ENCODE measurements at regions not wholly inside any gene's neighbourhood (a gene's known extent, or its start where the extent isn't known, plus 50 kb on each side); places are given as distances from the start of the nearest gene placed in this dataset.

- no peaks in the 10 kb centered on the region for H3K27me3 ChIP-seq
- H3K27ac ChIP-seq, result no peak overlapping the region
- H3K4me3 ChIP-seq, result no peak overlapping the region
- H3K9me3 ChIP-seq, result no peaks in the 10 kb centered on the region
- ATAC-seq (no peak), DNase-seq (no peak)
- WGBS, 2 donors, result 91 to 94% methylated on average over 3 of the region's 3 CpGs
- H3K4me1 ChIP-seq, result no peaks in the 10 kb centered on the region
- intact Hi-C loops (cut with DNase I), result no loop called here
- TF ChIP-seq POLR2A (IDR thresholded peaks at IDR 0.05), result no peak
- TF ChIP-seq CTCF (IDR thresholded peaks at IDR 0.05), result no peak
- no peaks in the 10 kb centered on the region for H3K36me3 ChIP-seq (replicated peaks in 1 of 2; ENCODE audit: insufficient read depth in 1 of 2, low read depth in 2 of 2)
Measured at GRCh38 chr12:4069670-4070010, 196.4 kb upstream of the PARP11 start.

DNA sequence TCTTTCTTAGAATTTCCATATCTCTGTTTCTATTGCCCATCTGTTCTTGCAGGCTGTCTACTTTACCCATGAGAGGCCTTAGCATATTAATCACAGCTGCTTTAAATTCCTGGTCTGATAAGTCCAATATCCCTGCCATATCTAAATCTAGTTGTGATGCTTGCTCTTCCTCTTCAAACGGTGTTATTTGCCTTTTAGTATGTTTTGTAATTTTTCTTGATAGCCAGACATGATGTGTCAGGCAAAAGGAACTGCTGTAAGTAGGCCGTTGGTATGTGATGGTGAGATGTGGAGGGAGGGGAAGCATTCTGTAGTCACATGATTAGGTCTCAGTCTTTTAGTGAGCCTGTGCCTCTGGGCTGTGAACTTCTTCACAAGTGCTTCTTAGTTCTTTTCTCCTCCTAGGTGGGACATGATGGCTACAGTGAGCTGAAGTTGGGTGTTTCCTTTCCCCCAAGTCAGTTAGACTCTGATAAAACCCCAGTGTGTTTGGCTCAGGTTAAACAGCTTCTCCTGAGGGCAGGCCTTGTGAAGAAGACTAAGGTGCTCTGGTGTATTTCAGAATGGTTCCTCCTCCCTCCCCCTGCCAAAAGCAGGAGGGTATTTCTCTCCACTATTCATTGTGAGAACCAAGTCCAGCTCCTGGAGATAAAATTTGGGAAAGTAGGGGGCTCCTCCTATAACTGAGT is 195.9 kb upstream of the PARP11 start:
- Histone ChIP-seq H3K9me3 (no peaks in the 10 kb centered on the region), H3K4me1 (no peaks in the 10 kb centered on the region), H3K36me3 (replicated peaks in 1 of 2; ENCODE audit: insufficient read depth in 1 of 2, low read depth in 2 of 2) (no peaks in the 10 kb centered on the region), H3K27me3 (no peaks in the 10 kb centered on the region), H3K27ac (no peak overlapping the region), H3K4me3 (no peak overlapping the region)
- DNase-seq (no peak), ATAC-seq (no peak)
- 26 to 29% methylated on average over 2 of the region's 2 CpGs for WGBS, 2 donors
- intact Hi-C loops (cut with DNase I), result no loop called here
- TF ChIP-seq POLR2A (IDR thresholded peaks at IDR 0.05), result no peak
- TF ChIP-seq CTCF (IDR thresholded peaks at IDR 0.05), result no peak

- TF ChIP-seq POLR2A (IDR thresholded peaks at IDR 0.05), result no peak
- TF ChIP-seq CTCF (IDR thresholded peaks at IDR 0.05), result no peak
- ATAC-seq (no peak), DNase-seq (no peak)
- no peaks in the 10 kb centered on the region for H3K36me3 ChIP-seq (replicated peaks in 1 of 2; ENCODE audit: insufficient read depth in 1 of 2, low read depth in 2 of 2)
- H3K27me3 ChIP-seq, result no peaks in the 10 kb centered on the region
- no peaks in the 10 kb centered on the region for H3K4me1 ChIP-seq
- 72 to 75% methylated on average over 5 of the region's 5 CpGs for WGBS, 2 donors
- intact Hi-C loops (cut with DNase I), result no loop called here
- no peak overlapping the region for H3K4me3 ChIP-seq
- H3K9me3 ChIP-seq, result no peaks in the 10 kb centered on the region
- H3K27ac ChIP-seq, result no peak overlapping the region
Measured at GRCh38 chr12:4064008-4064407, 190.8 kb upstream of the PARP11 start.

DNA sequence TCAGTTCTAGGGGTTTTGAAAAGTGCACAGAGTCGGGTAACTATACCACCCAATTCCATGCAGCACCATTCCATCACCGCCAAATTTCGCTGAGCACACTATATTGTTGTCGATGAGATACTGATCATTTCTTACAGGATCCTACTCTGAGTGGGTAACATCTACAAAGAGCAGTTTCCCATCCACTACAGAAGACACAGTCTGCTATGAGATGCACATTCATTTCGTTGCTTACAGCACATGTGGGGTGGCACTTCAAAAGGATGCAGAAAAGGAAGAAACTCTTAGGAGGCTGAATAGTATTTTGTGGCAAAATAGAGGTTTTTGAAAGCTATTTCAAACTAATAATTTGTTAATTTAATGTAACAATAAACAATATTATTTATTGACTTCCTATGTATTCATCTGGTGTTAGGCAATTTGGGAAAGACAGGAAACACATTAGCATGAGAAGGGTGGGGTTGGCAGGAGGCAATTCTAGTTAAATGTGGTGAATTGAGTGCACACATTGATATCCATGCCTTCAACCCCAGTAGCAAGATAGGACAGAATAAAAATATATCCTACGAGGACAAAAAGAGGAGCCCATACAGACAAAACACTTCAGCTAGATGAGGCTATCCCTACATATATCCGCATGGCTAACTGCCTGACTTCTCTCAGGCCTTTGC is 186.8 kb upstream of the PARP11 start:
- no peaks in the 10 kb centered on the region for H3K27me3 ChIP-seq
- TF ChIP-seq CTCF (IDR thresholded peaks at IDR 0.05) (no peak), POLR2A (IDR thresholded peaks at IDR 0.05) (no peak)

More for the DNA sequence above, 186.8 kb upstream of the PARP11 start:
- Histone ChIP-seq H3K27ac (no peak overlapping the region), H3K36me3 (replicated peaks in 1 of 2; ENCODE audit: insufficient read depth in 1 of 2, low read depth in 2 of 2) (no peaks in the 10 kb centered on the region), H3K4me3 (no peak overlapping the region), H3K9me3 (no peaks in the 10 kb centered on the region), H3K4me1 (peaks cover 8% of the 10 kb centered on the region)
- DNase-seq (no peak), ATAC-seq (no peak)
- intact Hi-C loops (cut with DNase I), result no loop called here
- 92% methylated on average over 7 of the region's 7 CpGs for WGBS, 2 donors
